Ovary (tissue), 3 donors: ENCODE measurements at regions not wholly inside any gene's neighbourhood (a gene's known extent, or its start where the extent isn't known, plus 50 kb on each side); places are given as distances from the start of the nearest gene placed in this dataset.

Source experiments
- CTCF ChIP-seq, 3 donors: fragments of 450-650 bp in 2 of 3; fragments of 200-600 bp in 1 of 3; IDR thresholded peaks; one replicate each; pipeline versions ENCODE4 v1.5.1 to v1.8.0; 2016 to 2022; ENCODE audit warnings: antibody characterized with exemption in 3 of 3, mild to moderate bottlenecking in 1 of 3
- EP300 ChIP-seq: sonication (generic); formaldehyde crosslinking; IDR thresholded peaks from one replicate; pipeline ENCODE4 v1.6.1; 2017; ENCODE audit warnings: antibody characterized with exemption
- POLR2A ChIP-seq: fragments of 450-650 bp; IDR thresholded peaks from one replicate; pipeline ENCODE4 v1.6.1; 2017; ENCODE audit warnings: antibody characterized with exemption, mild to moderate bottlenecking, moderate library complexity
- donor health status: DM: no; HTN: no; CAD: no.

- no peak for TF ChIP-seq CTCF (IDR thresholded peaks at IDR 0.05)
- TF ChIP-seq EP300: no peak
- TF ChIP-seq POLR2A: no peak
These were observed 92.3 kb upstream of the DCLK2 start for GRCh38 chr4:149985981-149986380.
